SK-N-SH (cell line): ENCODE measurements at regions not wholly inside any gene's neighbourhood (a gene's known extent, or its start where the extent isn't known, plus 50 kb on each side); places are given as distances from the start of the nearest gene placed in this dataset.

Source experiments
- CTCF ChIP-seq: fragments of 200-600 bp; sonication (generic); IDR thresholded peaks from 2 replicates; pipeline ENCODE4 v1.6.1; 2017; ENCODE audit warnings: antibody characterized with exemption, mild to moderate bottlenecking, moderate library complexity
- EP300 ChIP-seq, 2 experiments: IDR thresholded peaks; 2 replicates each; pipeline versions ENCODE4 v1.4.0 to v1.6.1; 2012; ENCODE audit warnings: borderline replicate concordance in 1 of 2, low read depth in 1 of 2, low read length in 1 of 2
- MAX ChIP-seq: IDR thresholded peaks from 2 replicates; pipeline ENCODE4 v1.4.0; 2012; ENCODE audit warnings: low read depth
- MXI1 ChIP-seq: IDR thresholded peaks from 2 replicates; pipeline ENCODE4 v1.6.1; 2012; ENCODE audit warnings: mild to moderate bottlenecking, low read depth, low read length, improper control_type of control experiment
- NFIC ChIP-seq: IDR thresholded peaks from 2 replicates; pipeline ENCODE4 v1.4.0; 2012; ENCODE audit warnings: borderline replicate concordance
- POLR2AphosphoS5 ChIP-seq: IDR thresholded peaks from 2 replicates; pipeline ENCODE4 v1.6.1; 2012; ENCODE audit warnings: low read depth, low read length
- RAD21 ChIP-seq: IDR thresholded peaks from 2 replicates; pipeline ENCODE4 v1.6.1; 2012; ENCODE audit warnings: mild to moderate bottlenecking, low read length
- RCOR1 ChIP-seq: fragments of 150-350 bp; IDR thresholded peaks from 2 replicates; pipeline ENCODE4 v1.6.1; 2017; ENCODE audit warnings: antibody characterized with exemption, low read length
- RFX5 ChIP-seq: IDR thresholded peaks from 2 replicates; pipeline ENCODE4 v1.6.1; 2012; ENCODE audit warnings: mild to moderate bottlenecking, improper control_type of control experiment, low read length
- RXRA ChIP-seq: IDR thresholded peaks from 2 replicates; pipeline ENCODE4 v1.4.0; 2012; ENCODE audit warnings: low read depth, mild to moderate bottlenecking, borderline replicate concordance
- SMC3 ChIP-seq: IDR thresholded peaks from 2 replicates; pipeline ENCODE4 v1.6.1; 2012; ENCODE audit warnings: low read depth, low read length, improper control_type of control experiment
- TAF1 ChIP-seq: IDR thresholded peaks from 2 replicates; pipeline ENCODE4 v1.6.1; 2012; ENCODE audit warnings: low read depth, mild to moderate bottlenecking, low read length, moderate library complexity, borderline replicate concordance
- TF ChIP-seq, protein P1 (sequence below): IDR thresholded peaks from 2 replicates; pipeline ENCODE4; 2012

DNA sequence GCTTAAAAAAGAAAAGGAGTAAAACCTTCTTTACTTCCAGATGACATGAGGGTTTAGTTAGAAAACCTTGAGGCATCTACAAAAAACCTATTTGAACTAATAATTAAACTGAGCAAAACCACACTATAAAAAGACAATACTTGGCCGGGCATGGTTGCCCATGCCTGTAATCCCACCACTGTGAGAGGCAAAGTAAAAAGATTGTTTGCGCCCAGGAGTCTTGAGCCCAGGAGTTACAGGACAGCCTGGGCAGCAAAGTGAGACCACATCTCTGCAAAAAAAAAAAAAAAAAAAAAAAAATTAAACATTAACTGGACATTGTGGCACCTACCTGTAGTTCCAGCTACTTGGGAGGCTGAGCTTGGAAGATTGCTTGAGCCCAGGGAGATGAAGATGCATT is 502.8 kb upstream of the LRRTM4 start:
- TF ChIP-seq CTCF (no peak), TAF1 (no peak), RFX5 (no peak), MAX (no peak), POLR2AphosphoS5 (no peak), NFIC (no peak), EP300 (IDR thresholded peaks at IDR 0.05; ENCODE audit: borderline replicate concordance in 1 of 2, low read depth in 1 of 2, low read length in 1 of 2) (no peak), RAD21 (no peak), RXRA (no peak), MXI1 (no peak), RCOR1 (no peak), SMC3 (no peak)
- TF ChIP-seq, protein P1, sequence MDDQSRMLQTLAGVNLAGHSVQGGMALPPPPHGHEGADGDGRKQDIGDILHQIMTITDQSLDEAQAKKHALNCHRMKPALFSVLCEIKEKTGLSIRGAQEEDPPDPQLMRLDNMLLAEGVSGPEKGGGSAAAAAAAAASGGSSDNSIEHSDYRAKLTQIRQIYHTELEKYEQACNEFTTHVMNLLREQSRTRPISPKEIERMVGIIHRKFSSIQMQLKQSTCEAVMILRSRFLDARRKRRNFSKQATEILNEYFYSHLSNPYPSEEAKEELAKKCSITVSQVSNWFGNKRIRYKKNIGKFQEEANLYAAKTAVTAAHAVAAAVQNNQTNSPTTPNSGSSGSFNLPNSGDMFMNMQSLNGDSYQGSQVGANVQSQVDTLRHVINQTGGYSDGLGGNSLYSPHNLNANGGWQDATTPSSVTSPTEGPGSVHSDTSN, result no peak
